Peyer's patch (tissue), 4 donors: ENCODE measurements at regions not wholly inside any gene's neighbourhood (a gene's known extent, or its start where the extent isn't known, plus 50 kb on each side); places are given as distances from the start of the nearest gene placed in this dataset.
"Not testable (repeated sequence)": the region's sequence is repeated elsewhere in the genome, so short reads cannot be mapped to it uniquely, and the experiment has no call there.

Experiments used
- POLR2A ChIP-seq, 2 donors: fragments of 450-650 bp; IDR thresholded peaks; one replicate each; pipeline ENCODE4 v1.5.1; 2017; ENCODE audit warnings: antibody characterized with exemption in 2 of 2, mild to moderate bottlenecking in 2 of 2, moderate library complexity in 2 of 2
- TF ChIP-seq, protein P1 (sequence below), 6 experiments: fragments of 450-650 bp in 4 of 6; fragments of 200-600 bp in 2 of 6; sonication (generic) in 1 of 6; IDR thresholded peaks; one replicate each; pipeline ENCODE4 v1.5.1; 2017 to 2019; ENCODE audit warnings: antibody characterized with exemption in 6 of 6, mild to moderate bottlenecking in 3 of 6, moderate library complexity in 1 of 6

DNA sequence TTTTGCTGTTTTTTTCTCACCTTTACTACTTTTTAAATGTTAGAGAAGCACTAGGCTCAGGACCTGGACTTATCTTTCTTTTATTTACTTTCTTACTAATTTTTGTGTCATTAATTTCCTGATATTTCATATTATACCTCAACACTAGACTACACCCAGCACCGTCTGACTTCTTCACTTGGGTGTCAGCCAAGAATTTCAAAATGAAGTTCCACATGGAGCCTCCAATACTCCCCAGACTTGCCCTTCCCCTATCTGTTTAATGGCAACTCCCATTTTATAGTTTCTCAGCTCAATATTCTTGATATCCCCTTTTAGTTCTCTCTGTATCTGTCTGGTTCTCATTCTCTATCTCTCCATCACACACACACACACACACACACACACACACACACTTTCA, 139.3 kb downstream of the USP22 start:
- TF ChIP-seq, protein P1, sequence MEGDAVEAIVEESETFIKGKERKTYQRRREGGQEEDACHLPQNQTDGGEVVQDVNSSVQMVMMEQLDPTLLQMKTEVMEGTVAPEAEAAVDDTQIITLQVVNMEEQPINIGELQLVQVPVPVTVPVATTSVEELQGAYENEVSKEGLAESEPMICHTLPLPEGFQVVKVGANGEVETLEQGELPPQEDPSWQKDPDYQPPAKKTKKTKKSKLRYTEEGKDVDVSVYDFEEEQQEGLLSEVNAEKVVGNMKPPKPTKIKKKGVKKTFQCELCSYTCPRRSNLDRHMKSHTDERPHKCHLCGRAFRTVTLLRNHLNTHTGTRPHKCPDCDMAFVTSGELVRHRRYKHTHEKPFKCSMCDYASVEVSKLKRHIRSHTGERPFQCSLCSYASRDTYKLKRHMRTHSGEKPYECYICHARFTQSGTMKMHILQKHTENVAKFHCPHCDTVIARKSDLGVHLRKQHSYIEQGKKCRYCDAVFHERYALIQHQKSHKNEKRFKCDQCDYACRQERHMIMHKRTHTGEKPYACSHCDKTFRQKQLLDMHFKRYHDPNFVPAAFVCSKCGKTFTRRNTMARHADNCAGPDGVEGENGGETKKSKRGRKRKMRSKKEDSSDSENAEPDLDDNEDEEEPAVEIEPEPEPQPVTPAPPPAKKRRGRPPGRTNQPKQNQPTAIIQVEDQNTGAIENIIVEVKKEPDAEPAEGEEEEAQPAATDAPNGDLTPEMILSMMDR (IDR thresholded peaks at IDR 0.05): not testable (repeated sequence)
- not testable (repeated sequence) for TF ChIP-seq POLR2A (IDR thresholded peaks at IDR 0.05)
